ENCODE measurements at regions not wholly inside any gene's neighbourhood (a gene's known extent, or its start where the extent isn't known, plus 50 kb on each side); places are given as distances from the start of the nearest gene placed in this dataset.

- TF ChIP-seq EZH2phosphoT487 (IDR thresholded peaks at IDR 0.05; ENCODE audit: low read depth) (no peak), CTCF (IDR thresholded peaks at IDR 0.05; ENCODE audit: low read depth, low read length) (no peak)
Observed at GRCh38 chr1:63223426-63223825, 98.9 kb upstream of the FOXD3 start.
